ENCODE measurements at regions not wholly inside any gene's neighbourhood (a gene's known extent, or its start where the extent isn't known, plus 50 kb on each side); places are given as distances from the start of the nearest gene placed in this dataset.

DNA sequence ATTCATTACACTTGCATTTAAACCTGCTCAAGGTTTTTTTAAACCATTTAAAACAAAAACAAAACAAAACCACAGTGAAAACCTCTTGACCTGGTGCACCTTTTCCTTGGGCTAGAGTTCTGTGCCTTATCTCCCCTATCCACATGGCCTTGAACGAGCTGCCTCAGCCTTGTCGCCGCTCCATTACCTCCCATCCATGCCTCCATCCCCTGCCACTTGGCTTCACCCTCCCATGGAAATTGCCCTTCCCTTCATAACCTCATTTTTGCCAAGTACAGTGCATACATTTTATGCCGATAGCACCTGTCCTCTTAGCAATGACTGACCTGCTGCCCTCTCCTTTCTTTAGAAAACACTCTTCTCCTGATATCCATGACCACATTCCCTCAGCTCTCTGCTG lies 188.6 kb upstream of the ASIC2 start:
- DNase-seq: no peak

DNA sequence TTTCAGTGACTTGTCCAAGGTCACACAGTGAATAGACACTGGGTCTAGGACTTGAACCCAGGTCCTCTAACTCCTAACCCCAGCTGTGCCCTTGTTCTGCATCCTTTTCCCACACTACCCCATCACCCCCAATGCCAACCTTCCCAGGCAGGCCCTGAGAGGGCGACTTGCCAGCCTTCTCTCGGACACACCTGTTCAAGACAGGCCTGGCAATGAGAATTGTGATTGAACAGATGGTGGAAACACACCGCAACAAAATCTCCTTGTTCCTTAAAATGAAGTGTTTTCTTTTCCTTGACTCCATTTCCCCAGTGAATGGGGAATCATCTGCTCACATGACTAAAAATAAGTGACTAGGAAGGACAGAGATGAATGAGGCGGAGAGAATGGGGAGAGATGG lies 189.5 kb upstream of the ASIC2 start:
- DNase-seq: no peak

- DNase-seq: no peak
Observed at GRCh38 chr17:33484559-33484958, 191.5 kb upstream of the ASIC2 start.

DNA sequence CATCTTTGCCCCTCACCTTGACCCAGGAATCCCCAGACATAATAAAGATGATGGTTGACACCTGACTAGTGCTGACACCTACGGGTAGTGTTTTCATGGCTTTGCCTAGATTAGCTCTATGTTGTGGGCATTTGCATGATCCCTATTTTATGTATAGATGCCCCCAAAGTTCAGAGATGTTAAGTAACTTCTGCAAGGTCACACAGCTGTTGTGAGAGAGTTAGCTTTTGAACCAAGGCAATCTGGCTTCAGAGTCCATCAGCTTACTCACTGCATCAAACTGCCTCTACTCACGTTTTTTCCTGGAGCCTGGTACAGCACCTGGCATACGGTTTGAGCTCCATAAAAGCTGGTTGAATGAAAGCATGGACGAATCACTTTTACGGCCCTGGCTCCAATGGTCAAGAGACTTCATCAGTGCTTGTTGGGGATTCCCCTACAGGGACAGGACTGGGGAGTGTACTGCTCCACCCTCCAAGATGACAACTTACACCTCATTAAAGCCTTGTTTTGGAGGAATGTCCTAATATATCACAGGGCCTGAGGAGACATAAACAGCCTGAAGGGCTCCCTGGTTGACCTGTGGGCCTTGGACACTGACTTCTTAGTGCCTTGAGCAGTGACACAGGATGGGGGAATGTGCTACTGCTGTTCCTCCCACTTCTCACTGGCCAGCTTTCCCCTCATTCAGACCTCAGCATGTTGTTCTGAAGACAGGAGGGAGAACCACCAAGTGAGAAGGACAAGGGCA lies 193.2 kb upstream of the ASIC2 start:
- no peak for DNase-seq

GRCh38 chr17:33487187-33487879 lies 194.2 kb upstream of the ASIC2 start:
- DNase-seq: no peak

GRCh38 chr17:33491871-33492481 lies 198.9 kb upstream of the ASIC2 start:
- no peak for DNase-seq

- DNase-seq: no peak
Observed at GRCh38 chr17:33492731-33493265, 199.7 kb upstream of the ASIC2 start.

- DNase-seq: no peak
Observed at GRCh38 chr17:33493566-33493965, 200.5 kb upstream of the ASIC2 start.

- DNase-seq: no peak
Observed at GRCh38 chr17:33494151-33494550, 201.1 kb upstream of the ASIC2 start.

DNA sequence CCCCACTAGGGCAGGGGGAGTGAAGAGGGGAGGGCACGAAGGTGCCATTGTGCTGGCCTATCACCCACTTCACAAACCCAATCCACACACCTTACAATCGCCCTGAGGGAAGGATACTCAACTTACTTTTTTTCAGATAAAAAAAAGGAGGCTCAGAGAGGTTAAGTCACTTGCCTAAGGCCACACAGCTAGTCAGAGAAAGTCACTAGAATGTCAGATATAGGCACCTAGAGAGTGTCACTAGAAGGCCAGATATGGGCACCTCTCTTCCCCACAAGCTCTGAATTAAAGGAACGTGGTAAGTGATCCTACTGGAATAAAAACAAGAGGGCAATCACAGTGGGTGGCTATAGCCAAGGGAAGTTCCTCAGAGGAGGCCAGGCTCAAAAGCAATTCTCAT lies 204.5 kb upstream of the ASIC2 start:
- DNase-seq: no peak

GRCh38 chr17:33498069-33498468 lies 205.0 kb upstream of the ASIC2 start:
- DNase-seq: no peak

- no peak for DNase-seq
Observed at GRCh38 chr17:33499040-33499439, 205.9 kb upstream of the ASIC2 start.

GRCh38 chr17:33500151-33500550 lies 207.1 kb upstream of the ASIC2 start:
- no peak for DNase-seq

GRCh38 chr17:33501185-33501584 lies 208.1 kb upstream of the ASIC2 start:
- no peak for DNase-seq

DNA sequence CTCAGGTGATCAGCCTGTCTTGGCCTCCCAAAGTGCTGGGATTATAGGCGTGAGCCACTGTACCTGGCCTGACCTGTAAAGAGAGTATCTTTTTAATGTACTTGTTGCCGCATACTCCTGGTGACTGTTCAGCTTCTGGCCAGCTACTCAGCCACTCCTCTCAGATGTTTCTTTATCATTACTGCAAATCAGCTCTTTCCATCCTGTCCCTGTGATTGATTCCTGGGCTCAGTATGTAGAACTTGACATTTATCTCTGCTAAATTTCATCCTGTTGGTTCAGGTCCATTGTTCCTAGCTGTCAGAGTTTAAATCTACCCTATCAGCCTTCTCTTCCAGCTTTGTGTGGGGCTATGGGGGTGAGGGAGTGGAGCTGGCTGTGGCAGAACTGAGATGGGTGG lies 211.5 kb upstream of the ASIC2 start:
- no peak for DNase-seq

- DNase-seq: no peak
Observed at GRCh38 chr17:33506889-33507650, 214.0 kb upstream of the ASIC2 start.

DNA sequence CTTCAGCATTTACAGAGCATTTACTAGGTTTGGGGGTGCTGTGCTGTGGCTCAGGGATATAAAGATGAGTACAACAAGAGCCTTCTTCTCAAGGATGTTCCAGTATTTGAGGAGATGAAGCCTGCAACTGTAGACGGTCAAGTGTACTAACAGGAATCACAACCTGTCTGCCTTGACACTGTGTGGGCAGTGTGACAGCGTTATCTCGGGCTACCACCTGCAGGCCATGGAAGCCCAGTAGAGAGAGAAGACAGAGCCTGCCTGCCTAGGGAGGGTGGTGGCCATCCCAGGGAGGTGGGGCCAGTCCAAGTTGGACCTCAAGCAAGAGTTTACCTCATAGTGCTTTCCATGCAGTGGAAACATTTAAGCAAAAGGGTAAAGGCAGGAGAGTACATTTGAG lies 215.1 kb upstream of the ASIC2 start:
- DNase-seq: no peak

GRCh38 chr17:33509331-33509730 lies 216.2 kb upstream of the ASIC2 start:
- DNase-seq: no peak

DNA sequence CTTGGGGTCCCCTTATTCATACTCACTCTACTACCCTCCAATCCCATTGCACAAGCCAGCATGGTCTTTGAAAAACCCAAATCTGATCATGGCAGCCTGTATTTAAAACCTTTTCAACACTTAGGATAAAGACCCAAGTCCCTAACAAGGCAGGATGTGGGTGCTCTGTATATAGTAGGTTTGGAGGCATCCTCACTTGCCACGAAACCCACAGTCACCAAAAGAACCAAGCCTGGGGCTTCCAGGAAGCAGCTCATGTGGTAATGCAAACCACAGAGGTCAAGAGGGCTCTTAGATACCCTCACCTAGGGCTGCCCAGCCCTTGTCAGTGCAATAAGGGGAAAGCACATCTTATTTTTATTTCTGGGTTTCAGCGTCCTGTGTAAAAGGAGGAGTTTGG lies 218.6 kb upstream of the ASIC2 start:
- no peak for DNase-seq

DNA sequence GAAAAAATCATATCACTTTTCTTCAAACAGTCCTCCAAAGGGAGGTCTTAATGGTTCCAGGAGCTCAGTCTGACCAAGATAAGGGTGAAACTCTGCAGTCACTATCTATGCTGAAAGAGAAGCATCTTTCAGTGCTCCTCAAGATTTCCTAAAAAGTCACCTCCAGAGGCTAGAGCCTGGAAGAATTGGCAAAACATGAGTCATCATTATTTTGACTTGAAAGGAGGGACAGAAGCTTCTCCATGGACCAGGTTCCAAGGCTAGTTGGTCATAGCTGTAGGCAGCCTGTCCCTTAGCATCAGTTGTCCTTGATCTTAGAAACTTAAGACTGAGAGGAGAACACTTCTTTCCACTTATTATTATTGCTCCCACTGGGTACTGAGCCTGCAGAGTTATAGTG lies 219.0 kb upstream of the ASIC2 start:
- no peak for DNase-seq

DNA sequence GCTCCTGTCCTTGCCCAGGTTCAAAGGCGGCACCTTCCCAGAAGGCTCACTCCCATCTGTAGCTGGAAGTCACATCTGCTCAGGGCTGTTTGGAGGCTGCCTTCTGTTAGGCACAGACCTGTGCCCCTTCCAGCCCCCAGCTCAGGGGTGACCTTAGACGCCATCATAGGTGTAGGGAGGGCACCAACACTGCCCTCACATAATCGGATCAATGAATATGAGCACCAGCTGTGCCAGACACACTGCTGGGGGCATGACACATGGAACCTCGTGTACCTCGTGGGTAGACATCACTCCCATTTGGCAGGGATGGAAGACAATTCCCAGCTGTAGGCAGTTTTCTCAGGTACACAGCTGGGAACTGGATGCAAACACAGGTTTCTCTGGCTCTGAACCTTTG lies 220.7 kb upstream of the ASIC2 start:
- DNase-seq: no peak

DNA sequence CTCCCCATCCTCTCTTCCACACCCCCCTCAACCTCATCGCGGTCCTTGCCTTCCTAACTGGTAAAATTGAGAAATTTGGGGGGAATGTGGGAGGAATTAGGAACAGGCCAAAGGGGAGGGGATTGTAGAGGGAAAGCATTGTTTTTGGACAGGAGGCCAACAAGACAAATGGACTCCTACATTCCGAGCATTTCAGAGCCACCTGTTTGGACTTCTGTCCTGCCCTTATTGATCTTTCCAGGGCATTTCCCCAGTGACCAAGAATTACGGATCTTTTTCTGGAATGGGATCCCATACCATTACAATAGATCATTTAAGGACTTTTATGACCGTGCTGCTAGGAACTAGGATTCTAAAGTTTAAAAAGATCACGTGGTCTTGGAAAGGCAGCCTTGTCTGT lies 221.3 kb upstream of the ASIC2 start:
- DNase-seq: no peak

DNA sequence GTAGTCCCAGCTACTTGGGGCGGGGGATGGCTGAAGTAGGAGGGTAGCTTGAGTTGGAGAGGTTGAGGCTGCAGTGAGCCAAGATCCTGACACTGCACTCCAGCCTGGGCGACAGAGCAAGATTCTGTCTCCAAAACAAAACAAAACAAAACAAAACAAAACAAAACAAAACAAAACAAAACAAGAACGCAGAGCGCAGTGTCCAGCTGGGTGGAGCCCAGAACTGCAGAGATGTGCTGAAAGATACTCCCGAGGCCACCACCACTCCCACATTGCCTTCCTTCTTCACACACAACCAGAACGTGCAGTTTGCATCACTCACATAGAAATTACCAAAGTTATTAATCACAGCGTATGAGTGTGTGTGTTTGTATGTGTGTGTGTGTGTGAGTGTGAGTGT lies 222.9 kb upstream of the ASIC2 start:
- DNase-seq: no peak

Measured in DMS153 (cell line).